ENCODE measurements at regions not wholly inside any gene's neighbourhood (a gene's known extent, or its start where the extent isn't known, plus 50 kb on each side); places are given as distances from the start of the nearest gene placed in this dataset.

GRCh38 chr4:57214654-57215411 is 104.6 kb upstream of the IGFBP7 start:
- no peak for TF ChIP-seq CTCF (IDR thresholded peaks at IDR 0.05)
- no peak for TF ChIP-seq POLR2A (IDR thresholded peaks at IDR 0.05)
